GM18858 (cell line): ENCODE measurements at regions not wholly inside any gene's neighbourhood (a gene's known extent, or its start where the extent isn't known, plus 50 kb on each side); places are given as distances from the start of the nearest gene placed in this dataset.
"Not testable (repeated sequence)": the region's sequence is repeated elsewhere in the genome, so short reads cannot be mapped to it uniquely, and the experiment has no call there.

Experiments used
- ATAC-seq: cut with Tn5 transposase; IDR thresholded peaks from one replicate; pipeline ENCODE4 v1.9.1; 2021; ENCODE audit not compliant: unreplicated experiment

DNA sequence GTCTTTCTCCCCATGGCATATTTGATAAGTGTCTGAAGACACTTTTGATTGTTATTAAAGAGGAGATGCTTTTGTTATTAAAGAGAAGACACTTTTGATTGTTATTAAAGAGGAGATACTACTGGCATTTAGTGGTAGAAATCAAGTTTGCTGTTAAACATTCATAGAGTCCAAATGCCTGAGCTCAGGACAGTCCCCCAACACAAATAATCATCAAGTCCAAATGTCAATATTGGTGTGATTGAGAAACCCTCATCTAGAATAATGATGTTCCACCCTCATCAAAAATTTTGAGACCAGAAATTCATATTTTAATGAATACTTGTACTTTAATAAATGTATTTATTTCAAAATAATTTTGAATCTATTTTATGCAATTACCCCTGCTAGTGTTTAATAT lies 1412.9 kb upstream of the PCDH7 start:
- no peak for ATAC-seq

DNA sequence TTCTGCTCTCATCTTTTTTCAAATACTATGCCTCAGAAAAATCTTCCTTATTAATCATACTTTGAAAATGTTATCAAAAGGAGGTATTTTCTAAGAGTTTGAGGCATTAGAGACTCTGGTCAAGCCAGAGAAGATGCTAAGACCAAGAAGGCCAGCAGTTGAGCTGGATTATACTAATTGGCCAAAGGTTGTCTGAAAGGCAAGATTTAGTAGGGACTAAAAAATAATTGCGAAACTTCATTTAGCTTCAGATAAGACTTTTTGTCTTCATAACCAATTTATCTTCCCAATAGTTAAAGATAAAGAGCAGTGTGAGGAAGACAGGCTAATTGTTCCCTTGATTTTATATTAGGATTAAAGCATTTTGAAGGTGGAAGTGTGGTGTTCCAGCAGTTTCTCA lies 1412.4 kb upstream of the PCDH7 start:
- no peak for ATAC-seq

DNA sequence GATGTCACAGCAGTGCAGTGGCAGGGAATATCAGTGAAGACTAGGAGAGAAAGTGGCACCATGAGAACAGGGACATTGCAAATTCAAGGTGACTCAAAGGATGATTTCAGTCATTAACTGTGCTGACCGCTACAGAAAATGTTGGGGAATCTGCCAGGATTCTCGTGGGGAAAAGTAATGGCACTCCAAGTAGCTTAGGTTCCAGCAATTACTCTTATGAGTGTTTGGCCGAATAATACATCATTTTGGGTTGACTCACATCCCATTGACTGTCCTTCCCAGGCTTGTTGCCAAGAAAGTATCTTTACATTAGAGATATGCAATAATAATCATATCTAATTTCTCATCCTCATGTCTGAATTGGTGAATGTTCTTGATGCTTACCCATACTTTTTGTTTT lies 1411.1 kb upstream of the PCDH7 start:
- no peak for ATAC-seq

DNA sequence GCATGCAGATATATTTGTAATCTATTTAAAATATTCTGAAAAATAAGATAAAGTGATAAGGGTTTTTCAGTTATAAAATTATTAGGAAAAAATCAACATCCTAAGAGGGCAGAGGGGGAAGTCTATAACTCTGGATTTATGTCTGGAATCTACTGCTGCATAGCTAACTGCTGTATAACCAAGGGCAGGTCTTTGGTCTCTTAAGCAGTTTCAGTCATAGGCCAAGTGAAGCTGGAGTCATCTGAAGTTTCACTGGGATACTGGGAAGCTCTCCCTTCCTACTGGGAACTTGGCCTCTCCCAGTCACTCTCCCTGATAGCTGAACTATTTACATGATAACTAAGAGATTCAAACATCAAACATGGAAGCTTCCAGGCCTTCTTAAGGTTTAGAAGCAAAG lies 1409.9 kb upstream of the PCDH7 start:
- no peak for ATAC-seq

DNA sequence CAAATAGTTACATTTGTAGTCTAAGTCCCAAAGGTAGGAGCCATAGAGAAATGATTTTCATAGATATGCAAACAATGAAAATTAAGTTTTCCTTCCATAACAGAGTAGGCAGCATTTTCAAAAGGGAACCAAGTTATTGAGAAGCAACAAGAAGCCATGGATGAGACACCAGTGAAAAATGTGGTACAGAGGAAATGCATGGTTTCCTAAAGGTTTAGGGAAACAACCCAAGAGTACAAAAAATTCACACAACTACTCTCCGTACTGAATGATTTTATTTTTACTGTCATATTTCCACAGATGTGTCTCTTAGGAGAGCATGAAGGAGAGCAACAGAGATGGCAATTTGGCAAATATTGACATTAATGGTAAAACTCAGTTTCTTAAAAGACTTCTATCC lies 1408.9 kb upstream of the PCDH7 start:
- no peak for ATAC-seq

DNA sequence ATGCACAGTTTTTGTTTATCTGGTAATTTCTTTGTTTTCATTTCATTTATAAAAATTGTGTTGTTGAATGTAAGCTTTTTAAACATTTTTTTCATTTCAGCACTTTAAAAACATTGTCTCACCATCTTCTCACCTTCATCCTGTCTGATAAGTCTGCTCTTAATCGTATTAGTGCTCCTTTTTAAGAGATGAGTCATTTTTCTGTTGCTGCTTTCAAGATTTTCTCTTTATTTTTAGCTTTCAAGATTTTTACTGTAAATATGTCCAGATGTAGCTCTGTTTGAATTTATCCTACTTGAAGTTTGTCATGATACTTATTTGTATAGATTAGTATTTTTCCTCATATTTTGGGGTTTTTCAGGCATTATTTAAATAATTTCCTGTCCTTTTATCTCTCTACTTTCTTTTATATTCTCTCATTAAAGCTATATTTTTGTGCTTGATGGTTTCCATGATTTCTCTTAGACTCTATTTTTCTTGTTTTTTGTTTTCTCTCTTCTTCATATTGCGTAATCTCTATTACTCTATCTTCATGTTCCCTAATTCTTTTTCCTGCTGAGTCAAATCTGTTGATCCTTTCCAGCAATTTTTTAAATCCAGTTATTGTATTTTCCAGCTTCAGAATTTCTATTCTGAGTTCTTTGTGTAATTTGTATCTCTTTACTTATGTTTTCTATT lies 1400.4 kb upstream of the PCDH7 start:
- no peak for ATAC-seq

DNA sequence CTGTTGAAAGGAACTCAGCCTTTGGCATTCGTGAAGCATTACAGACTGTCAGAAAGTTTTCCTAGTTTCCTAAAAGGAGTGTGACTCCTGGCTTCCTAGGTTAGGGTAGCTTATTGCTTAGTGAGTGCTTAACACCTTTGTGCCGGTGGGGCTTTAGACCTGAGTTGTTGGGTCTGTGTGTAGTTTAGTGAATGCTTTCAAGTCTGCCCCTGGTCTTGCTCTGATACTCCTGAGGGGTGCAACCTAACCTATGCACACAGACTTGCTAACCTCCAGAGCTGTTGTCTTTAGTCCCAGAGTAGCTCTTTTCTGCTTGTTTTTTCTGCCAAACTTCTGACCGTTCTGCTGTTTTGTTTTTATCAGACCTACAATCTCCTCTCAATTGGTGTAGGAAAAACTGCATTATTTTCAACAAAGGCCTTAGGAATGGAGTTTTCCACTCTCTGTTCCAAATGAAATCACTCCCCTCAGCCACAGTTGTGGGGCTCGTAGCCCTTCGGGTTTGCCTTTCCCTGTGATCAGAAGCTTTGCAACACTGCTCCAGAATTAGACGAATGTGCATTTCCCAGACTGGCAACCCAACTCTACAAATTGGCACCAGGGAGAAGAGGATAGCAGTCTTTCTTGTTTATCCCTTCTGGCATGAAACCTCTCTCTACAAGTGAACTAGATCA lies 1399.1 kb upstream of the PCDH7 start:
- ATAC-seq: no peak

DNA sequence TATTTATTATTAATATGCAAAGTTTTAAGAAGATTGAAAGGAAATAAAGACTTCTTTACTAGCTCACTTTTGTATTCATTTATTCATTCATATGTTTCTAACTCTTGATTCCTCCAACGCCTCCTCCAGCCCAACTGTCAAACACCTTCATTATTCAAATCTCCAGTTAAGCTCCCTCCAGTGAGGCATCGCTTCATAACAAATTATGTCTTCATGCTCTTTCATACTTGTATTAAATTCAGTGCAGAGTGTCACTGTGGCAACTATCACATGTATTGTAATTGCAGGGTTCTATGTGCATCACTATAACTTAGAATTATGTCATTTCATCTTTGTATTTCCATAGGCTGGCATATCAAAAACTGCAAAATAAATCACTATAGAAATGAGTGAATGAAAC lies 1394.2 kb upstream of the PCDH7 start:
- ATAC-seq: no peak

DNA sequence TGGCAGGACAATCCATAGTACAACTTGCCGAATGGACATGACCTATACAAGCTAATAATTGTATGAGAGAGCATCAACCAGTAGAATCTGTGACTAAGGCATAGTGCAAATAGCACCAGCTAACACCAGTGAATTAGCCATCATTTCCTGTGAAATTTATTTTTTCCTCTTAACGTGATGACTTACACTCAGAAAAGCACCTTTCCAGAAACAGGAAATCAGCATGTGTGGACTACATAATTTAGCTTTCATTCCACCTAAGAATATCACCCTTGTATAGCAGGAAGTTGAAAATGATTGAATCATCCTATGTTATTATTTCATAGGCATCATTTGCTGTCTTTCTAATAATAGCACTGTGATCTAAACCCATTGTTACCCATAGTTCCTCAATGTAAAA lies 1393.4 kb upstream of the PCDH7 start:
- ATAC-seq: no peak

DNA sequence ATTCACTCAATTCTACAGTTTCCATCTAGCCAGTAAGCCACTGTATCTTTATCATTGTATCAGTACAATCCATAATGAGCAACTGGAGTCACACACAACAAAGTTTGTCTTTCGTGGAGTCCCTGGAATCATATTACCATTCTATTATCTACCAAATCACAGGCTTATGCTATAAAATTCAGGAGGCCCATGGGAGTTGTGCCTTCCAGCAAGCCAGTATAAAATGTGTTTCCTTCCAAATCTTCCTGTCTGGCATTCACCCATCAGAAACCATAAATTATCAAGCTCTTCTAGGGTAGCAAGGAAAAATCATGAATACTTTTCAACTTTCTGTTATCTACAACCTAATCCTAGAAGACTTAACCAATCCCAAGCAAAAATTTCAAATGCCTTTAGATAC lies 1383.3 kb upstream of the PCDH7 start:
- ATAC-seq: no peak

DNA sequence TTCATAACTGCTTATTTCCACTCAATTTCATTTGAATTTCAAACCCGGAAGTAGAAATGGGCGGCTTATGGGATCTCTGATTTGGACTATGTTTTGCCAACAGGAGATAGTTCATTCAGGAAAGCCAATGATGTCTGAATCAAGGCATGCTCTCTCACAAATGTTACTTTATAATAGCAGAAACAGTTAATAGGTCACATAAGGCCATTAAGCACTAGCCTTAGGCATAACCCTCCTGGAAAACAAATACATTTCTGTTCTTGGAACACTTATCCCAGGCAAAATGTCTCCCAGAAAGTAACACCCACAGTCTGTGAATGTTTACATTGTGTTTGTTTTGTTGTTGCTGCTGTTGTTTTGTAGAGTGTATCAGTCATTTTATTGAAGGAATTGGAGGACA lies 1347.2 kb upstream of the PCDH7 start:
- ATAC-seq: no peak

DNA sequence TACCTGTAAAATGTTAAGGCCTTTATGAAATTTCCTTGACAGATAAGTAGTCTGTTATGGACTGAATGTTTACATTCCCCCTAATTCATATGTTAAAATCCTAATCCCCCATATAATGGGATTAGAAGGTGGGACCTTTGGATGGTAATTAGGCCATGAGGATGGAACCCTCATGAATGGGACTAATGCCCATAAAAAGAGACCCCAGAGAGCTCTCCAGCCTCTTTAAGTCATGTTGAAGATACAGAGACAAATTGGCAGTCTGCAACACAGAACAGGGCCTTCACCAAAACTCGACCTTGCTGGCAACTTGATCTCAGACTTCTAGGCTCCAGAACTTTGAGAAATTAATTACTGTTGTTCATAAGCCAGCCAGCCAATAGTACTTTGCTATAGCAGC lies 1344.5 kb upstream of the PCDH7 start:
- ATAC-seq: no peak

DNA sequence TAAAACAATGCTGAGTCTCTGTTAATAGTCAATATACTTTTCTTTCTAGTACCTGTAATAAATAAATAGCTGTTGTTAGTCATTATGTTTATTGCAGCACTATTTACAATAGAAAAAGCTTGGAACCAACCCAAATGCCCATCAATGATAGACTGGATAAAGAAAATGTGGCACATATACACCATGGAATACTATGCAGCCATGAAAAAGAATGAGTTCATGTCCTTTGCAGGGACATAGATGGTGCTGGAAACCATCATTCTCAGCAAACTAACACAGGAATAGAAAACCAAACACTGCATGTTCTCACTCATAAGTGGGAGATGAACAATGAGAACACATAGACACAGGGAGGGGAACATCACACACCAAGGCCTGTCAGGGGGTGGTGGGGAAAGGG lies 1341.9 kb upstream of the PCDH7 start:
- ATAC-seq: not testable (repeated sequence)

DNA sequence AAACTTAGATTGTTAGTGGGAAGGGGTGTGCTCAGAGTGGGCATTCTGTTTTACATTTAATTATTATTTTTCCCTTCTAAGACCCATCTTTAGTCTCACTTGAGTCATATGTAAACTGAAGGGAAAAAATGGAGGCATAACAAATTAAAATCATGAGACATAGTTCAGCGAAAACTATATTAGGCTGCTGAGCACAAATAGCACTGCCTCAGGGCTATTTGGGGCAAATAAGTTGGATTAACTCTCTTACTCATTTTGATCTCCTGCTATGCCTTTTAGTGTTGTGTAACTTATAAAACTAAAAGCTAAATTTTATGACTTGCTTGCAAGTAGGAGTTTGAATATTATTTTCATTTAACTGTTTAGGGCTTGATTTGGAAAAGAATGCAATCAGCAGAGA lies 1329.2 kb upstream of the PCDH7 start:
- ATAC-seq: no peak

DNA sequence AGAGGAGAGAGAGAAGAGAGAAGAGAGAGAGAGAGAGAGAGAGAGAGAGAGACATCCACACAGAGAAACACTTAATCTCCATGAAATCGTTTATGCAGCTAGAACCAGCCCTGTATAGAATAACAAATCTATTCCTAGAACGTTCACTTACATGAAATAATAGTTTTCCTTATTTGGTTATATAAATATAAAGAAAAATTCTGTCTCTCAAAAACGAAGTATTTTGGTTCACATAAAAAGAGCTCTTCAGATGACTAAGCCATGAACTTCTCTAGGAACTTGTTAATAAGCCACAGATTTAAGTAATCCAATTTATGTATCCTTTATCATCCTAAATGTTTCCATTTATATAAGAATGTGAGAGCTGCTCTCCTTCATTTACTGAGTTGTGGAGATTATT lies 1315.1 kb upstream of the PCDH7 start:
- no peak for ATAC-seq

DNA sequence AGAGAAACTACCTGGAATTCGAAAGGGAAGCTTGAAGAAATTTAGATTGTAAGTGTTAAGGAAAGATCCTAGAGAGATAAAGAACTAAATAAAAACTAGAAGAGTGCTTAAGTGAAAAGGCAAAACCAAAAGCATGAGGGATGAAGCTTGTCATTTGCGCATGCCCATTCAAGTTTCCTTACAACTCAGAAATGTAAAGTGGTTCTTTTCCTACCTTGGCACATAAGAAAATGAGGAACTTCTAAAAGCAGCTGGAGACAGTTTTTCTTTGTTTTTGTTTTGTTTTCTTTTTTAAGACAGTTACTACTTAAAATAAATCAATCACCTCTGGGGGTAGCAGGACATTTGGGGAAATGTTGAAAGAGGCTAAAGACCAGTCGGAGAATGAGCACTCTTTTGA lies 1304.4 kb upstream of the PCDH7 start:
- ATAC-seq: no peak

DNA sequence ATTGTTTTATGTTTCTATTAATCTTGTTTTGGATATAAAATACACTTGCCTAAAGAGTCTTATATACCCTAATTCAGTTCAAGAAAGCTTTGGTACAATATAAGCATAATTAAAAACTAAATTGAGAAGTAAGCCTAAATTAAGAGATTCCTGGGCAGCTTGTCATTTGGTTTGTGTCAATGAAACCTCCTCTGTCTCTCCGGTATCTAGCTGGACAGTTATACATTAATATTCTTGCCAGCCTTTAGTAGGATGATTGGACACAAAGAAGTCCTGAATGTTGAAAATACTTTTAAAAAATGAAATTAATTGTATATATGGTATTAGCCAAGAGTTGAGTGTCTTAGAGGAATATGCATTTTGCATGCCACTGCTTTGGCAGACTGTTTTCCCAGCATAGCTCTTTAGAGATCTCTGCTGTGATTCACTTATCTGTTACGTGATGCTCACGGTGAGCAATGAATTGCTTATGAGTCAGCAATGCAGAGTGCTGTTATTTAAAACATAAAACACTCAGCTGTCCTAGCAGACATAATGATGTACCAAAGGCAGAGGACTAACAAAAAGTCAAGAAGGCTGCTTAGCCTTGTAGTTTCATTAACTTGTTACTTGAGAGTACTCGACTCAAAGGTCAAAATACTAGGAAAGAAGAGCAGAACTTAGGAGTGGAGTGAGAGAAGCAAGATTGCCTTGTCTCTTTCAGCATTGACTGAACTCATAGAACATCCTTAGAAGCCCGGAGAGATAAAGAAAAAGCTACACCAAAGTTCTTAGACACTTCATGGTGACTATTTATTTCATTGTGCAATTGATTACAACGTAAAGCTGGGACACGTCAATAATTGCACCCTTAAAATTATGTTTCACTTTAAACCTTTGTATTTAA lies 1296.1 kb upstream of the PCDH7 start:
- no peak for ATAC-seq

DNA sequence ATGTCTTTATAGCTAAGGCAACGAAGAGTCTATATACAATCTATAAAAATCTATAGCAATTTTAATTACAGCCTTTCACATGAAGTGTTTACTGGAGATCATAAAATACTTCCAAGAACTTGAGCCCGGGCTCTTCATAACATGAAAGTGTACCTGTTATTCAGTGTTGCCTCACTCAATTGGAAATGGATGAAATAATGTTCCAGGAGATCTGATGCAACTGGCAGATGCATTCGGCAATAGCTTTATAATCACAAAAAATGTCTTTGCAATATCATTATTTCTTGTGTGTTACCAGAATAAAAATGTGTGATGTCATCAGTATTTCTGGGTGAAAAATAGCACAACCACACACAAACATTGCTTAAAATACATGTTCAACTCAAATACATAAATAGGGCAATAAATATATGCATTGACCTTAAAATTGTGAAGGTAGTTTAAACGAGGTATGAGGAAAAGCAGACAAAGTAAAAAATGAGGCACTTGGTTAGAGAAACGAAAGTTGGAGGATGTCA lies 1266.8 kb upstream of the PCDH7 start:
- no peak for ATAC-seq

DNA sequence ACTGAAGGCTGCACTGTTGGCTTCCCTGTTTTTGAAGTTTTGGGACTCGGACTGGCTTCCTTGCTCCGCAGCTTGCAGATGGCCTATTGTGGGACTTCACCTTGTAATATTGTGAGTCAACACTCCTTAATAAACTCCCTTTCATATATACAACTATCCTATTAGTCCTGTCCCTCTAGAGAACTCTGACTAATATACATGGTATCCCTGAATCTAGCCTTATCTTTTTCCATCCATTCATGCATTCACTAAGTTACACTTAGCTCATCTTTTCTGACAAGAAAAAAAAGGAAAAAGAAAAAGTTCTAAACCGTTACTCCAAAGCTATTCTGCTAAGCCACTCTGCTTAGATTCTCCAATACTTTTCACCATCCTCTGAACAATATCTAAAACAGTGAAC lies 1260.2 kb upstream of the PCDH7 start:
- ATAC-seq: no peak

DNA sequence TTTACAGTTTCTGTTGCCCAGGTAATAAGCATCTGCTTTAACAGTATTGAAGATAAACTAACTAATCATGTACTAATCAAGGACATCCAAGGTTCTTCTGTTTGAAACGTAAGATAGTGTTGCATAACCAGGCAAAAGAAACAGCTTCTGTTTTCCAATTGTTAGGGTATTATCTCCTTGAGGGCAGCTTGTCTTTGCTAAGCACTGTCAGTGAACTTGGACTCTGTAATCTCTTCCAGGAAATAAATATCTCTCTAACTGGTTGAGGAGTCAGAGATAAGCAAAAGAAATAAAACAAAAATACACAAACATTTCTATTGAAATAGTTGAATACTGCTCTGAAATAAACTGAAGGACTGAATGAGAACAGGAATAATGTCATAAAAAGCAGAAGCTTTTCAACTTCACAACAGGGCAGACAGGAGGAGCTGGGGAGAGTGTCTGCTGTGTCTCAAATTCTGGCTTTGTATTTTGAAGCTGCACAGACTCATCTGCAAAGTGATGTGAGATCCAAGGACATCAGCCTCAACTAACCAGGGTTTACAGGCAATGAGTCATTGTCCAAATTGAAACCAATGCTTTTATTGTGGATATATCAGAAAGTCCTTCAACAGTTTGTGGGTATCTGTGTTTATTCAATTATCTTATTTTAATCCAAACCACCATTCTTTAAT lies 1253.0 kb upstream of the PCDH7 start:
- no peak for ATAC-seq
